ENCODE measurements at regions not wholly inside any gene's neighbourhood (a gene's known extent, or its start where the extent isn't known, plus 50 kb on each side); places are given as distances from the start of the nearest gene placed in this dataset.
"Not testable (repeated sequence)": the region's sequence is repeated elsewhere in the genome, so short reads cannot be mapped to it uniquely, and the experiment has no call there.

DNA sequence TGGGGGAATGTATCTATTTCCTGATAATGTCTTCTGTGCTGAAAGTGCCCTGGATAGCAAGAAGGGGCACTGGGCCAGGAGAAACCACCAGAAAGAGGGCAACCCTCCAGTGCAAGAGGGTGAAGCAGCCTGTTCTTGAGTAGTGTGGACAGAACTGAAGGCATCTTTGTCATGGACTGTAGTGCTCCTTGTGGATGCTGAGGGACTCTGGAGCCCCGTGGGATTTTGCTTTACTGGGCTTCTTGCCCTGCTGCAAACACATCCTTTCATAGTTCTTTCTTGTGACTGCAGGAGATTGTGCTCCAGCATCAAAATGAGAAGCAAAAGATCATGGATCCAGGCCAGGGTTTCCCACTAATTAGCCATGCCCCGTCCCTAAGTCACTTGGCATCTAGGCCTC, 300.6 kb downstream of the ZNF326 start:
- DNase-seq (ENCODE audit: low spot score): no peak

DNA sequence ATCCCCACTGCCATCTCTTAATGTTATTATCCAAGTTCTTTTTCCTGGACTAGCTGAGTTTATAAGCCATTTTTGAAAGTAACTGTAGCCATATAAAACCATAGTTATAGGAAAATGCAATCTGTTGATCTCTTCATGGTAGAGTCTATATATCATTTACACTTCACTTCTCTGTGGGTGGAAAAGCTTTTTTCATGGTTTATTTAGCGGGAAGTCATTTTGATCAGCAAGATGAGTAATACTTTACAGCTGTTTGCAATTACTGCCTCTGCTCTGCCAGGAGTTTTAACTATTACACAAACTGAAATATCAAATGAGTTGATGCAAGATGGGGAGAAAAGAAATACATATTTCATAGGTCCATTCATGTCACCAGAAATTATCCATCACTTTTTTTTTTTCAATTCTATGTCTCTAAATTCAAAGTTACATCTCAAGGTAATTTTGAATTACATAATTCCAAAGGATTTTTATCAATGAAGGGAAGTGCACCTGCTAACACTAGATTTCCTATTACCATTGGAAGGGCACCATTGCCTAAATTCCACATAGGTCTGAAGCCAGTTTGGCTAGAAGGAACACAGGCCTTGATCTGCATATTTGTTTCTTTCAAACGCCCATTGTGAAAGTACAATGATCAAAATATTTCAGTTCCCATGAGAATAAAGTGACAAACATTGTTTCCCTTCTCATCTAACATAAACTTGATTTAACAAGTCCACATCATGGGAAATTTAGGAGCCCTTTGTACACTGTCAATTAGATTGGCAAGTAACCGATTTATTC, 296.7 kb downstream of the ZNF326 start:
- no peak for DNase-seq (ENCODE audit: low spot score)

DNA sequence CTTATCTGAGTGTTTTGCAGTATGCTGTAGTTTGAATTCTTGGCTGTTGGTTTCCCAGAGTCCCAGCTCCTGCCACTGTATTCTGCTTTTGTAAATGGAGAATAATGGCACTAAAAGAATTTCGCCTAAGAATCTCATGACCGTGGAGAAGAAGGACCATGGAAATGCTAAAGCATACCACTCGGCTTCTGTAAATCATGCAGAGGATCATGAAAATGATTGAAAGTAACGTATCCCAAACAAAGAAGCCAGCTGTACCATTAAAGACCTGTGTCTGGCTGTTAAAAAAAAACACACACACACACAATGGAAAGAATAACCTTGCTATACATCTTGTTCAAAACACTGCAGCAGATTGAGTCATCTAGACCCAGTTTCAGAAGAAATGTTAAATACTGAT, 287.9 kb downstream of the ZNF326 start:
- DNase-seq (ENCODE audit: low spot score): no peak

DNA sequence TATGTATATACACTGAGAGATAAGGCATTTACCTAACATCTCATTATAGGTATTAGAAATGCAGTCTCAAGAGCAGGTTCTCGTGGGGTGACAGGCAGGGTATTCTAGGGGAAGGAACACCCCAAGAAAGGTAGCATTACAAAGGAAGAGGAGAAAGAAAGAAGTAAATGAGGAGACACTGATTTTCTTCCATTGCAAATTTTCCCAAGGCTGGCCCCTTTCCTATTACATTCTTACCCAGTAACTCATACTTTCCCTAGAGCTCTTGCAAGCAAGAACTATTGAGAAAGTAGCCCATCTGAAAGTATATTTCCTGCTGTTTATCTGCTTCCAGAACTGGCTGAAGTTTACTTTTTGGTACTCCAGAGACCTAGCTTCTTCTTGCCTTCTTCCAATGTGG, 287.0 kb downstream of the ZNF326 start:
- DNase-seq (ENCODE audit: low spot score): not testable (repeated sequence)

DNA sequence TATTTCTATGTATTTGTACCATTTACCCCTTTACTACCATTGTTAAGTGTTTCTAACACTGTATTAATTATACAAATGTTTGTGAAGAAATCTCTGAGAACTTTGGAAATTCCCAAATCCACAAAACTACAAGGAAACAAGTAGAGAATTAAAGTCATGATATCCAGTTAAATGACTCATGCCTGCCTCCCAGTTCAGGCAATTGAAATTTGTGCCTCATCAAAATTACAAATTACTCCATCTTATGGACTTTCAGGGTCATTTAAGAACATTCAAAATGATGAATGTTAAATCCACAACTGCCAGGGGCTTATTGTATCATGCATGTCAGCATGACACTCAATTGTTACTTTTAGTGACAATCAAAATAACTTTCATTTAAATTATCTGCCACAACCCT, 282.4 kb downstream of the ZNF326 start:
- DNase-seq (ENCODE audit: low spot score): no peak

DNA sequence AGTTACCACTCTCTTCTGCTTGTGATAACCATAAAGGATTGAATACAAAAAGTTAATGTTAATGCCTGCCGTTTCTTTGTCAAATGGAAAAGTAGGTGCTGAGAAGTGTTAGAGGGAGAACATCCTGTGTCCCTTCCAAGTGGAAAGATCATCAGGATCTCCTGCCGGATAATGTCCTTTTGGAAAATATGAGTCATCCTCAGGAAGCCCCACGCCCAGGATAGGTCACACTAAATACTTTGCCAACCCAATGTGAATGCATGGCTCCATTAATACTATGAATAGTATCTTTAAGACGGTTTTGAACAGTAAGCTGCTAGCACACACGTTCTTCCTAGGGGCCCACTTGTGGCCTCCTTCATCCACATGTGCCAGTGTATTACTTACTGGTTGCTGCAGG, 279.5 kb downstream of the ZNF326 start:
- DNase-seq (ENCODE audit: low spot score): no peak

DNA sequence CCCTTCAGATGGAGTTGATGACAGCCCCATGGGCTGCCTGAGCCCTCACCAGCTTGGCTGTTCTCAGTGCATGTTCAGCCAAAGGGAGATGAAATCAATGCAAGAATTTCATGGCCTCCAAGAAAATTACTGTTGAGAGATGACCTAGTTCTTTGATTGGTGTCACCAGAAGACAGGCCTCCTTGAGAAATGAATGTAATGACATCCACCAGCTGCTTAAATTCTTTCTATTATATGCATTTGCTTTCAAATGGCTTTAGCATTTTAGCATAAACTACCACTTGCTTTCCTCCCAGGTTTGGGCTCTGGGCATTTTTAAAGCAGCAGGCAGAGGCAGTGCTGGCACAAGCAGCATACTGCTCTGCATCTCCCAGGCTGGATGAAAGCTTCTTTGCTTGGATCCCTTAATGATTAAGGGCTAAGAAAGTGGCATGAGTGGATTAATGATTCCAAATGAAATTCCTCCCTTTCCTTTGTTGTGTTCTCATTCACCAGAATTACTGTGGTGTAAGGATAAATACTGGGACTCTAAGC, 278.4 kb downstream of the ZNF326 start:
- DNase-seq (ENCODE audit: low spot score): no peak

DNA sequence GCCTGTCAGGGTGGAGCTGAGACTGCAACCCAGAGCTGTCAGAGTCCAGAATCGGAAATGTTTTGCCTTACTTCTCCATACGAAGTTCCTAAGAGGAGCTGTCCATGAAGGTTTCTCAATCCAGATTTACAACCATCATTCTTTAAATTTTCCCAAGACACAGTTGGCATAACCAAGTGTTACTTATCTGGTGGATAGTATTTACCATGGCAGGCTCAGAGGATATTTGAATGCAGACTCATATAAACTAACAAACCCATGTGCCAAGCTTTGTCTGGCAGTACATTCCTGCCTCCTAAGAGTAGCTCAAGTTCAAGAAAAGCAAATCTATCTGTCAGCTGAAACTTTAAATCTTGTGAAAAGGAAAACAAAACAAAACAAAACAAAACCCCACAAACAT, 267.9 kb downstream of the ZNF326 start:
- DNase-seq (ENCODE audit: low spot score): no peak

DNA sequence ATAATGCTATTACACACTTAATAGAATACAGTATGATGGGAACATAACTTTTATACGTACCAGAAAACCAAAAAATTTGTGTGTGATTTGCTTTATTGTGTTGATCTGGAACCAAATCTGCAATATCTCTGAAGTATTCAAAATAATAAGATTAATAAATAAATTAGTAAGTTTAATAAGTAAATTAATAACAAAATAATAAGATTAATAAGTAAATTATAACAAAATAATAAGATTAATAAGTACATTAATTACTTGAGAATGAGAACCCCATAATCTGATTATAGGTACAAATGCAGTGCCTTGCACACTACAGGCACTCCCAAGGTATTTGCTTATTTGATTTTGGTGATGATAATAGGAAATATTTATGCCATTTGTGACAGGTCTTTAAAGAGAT, 267.4 kb downstream of the ZNF326 start:
- no peak for DNase-seq (ENCODE audit: low spot score)

DNA sequence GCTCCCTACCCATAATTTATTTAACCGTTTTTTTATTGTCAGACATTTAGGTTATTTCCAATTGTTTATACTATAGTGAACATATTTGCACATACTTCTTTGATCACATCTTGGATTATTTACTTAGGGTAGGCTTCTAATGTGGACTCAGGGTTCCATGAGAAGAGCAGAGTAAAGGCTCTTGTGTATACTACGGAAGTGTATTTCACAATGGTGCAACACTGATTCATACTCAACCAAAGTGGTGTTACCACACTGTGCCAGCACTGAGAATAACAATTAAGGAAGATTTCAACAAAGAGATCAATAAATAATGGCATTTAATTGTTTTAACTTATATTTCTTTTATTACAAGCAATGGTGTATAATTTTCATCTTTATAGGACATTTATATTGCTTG, 251.2 kb downstream of the ZNF326 start:
- no peak for DNase-seq (ENCODE audit: low spot score)

DNA sequence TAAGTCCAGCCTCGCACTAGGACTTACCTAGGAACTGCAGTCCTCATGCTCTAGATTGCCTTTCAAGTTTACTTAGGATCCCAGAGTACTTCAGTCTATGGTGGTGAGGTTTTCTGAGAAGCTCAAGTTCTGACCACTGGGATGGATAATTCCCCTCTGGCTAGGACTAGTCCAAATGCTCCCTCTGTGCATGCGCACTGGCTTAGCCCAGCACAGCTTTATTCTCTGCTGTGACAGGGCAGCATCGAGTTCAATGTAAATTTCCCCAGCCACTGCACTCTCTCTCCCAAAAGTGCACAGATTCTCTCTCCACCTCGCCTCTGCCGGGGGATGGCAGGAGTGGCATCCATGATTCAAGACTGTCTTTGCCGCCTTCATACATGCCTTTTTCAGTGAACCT, 241.6 kb downstream of the ZNF326 start:
- DNase-seq (ENCODE audit: low spot score): no peak

DNA sequence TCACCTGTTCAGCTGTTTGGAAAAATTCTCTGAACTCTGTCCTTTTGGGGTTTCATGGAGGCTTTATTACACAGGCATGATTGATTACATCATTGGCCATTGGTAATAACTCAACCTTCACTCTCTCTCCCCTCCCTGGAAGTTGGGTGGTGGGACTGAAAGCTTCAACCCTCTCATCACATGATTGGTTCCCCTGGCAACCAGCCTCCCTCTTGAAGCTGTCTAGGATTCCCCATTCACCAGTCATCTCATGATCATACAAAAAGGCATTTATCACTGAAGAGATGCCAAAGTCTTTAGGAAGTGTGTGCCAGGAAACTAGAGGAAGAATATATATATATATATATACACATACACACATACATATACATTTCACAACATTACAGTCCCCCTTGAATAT, 228.5 kb downstream of the ZNF326 start:
- no peak for DNase-seq (ENCODE audit: low spot score)

DNA sequence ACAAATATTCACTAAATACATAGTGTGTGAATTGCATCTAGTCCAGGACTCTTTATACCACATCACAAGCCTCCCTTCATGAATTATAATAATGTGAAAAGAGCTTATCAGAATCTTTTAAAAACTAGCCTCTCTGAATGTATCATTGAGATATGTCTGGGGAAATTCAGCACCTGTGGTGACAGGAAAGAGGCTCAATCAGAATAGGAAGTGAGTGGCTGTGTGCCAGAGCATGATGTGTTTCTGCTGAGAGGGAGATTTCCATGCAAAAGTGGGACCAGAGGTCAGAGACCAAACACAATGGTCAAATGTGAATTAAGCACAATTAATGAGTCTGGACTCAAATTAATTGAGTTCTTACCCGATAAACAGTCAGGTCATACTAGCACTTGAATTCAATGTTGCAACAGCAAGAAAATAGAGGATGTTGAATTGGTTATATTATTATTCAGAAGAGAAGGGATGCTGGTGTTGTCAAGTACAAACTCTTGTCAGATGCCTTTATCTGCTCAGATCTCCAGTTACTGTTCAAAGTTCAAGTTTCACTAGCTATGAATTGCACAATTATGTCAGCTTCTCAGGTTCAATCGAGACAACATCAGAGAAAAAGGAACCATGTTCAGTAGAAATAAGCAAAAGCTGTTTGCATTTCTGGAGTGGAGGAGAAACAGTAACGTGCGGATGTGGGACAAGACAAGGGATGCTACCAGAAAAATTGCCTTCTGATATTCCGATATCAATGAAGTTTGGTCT, 226.2 kb downstream of the ZNF326 start:
- no peak for DNase-seq (ENCODE audit: low spot score)

DNA sequence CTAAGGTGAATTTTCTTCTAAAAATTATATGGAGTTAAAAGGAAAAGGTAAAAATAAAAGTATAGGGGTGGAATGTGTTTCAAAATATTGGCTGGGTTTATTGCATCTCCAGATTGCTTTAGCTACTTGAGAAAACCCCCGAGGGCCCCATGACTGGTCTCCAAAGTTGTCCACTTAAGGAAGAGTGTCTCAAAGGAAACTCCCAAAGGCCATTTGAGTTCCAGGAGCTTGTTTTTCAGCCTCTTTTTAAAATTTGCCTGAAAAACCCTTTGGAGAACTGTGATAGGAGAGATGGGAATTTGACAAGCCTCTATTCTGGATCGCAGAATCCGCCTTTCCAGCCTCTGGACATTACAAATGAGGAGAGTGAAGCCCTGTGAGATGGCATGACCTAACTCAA, 225.6 kb downstream of the ZNF326 start:
- no peak for DNase-seq (ENCODE audit: low spot score)

DNA sequence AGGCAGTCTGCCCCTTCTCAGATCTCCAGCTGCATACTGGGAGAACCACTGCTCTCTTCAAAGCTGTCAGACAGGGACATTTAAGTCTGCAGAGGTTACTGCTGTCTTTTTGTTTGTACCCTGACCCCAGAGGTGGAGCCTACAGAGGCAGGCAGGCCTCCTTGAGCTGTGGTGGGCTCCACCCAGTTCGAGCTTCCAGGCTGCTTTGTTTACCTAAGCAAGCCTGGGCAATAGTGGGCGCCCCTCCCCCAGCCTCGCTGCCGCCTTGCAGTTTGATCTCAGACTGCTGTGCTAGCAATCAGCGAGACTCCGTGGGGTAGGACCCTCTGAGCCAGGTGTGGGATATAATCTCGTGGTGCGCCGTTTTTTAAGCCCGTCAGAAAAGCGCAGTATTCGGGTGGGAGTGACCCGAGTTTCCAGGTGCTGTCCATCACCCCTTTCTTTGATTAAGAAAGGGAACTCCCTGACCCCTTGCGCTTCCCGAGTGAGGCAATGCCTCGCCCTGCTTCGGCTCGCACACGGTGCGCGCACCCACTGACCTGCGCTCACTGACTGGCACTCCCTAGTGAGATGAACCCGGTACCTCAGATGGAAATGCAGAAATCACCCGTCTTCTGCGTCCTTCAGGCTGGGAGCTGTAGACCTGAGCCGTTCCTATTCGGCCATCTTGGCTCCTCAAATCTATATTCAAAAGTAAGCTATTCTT, 224.4 kb downstream of the ZNF326 start:
- not testable (repeated sequence) for DNase-seq (ENCODE audit: low spot score)

DNA sequence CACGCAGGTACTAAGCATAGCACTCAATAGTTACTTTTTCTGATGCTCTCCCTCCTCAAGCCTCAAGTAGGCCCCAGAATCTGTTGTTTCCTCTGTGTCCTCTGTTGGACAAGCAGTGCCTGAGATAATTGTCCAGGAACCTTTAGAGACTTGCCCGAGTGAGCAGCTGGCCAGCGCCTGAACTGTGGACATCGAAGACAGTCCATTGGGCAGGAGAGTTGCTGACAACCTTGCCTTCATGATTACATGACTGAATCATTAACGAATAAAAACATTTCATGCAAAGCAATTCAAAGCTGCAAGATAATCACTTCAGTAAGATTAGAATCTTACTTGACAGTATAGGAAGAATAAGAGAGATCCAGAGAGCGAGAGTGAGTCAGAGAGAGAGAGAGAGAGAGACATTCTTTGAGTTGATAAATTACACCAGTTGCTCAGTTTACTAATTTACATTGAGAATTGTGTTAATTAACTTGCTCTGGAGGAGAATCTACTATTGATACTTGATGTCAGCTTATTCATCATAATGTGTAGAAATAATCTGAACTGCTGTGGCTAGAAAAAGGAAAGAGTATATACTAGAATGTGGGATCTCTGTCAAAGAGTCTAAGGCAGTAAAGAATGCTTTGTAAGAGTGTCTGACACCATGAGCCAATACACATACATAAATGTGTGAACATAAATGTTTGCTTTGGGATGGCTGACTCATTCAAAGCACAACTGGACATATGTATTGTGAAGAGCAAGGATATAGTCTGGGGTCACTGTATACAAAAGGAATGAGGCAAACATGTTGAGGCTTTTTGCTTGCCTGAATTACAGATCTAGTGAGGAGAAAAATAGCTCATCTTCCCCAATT, 216.0 kb downstream of the ZNF326 start:
- no peak for DNase-seq (ENCODE audit: low spot score)

DNA sequence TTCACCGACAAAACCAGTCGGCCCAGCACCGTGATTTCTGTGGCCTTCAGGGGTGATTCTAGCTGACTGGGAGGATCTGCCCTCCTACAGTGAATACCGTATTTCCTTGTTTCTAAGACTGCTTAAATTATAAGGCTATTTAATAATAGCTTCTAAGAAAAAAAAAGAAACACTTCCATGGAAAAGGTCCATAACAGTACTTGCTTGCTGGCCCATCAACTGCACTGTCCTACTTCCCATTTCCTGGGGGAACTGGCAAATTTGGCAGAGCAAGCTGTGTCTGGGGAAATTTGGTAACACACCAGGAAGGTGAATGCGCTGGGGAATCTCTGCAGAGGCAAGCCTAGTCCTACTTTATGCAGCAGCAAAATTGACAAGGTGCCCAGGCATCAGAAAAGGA, 214.0 kb downstream of the ZNF326 start:
- no peak for DNase-seq (ENCODE audit: low spot score)

DNA sequence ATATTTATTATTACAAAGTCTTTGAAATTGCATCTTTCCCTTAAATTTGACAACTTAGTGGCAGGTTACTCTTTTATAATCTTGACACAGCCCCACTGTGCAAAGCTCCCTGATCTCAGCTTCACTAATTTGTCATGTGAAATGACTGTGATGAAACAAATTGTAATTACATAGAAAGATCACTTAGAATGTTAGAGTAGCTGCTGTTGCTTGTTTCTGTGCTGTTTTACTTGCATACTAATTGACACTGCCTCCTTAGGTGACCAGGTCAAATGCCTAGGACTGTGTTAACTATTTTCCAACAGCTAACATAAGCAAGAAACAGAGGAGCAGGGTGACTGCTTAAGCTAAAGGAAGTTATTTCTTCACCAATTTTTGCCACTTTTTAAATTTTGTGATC, 211.3 kb downstream of the ZNF326 start:
- DNase-seq (ENCODE audit: low spot score): no peak

DNA sequence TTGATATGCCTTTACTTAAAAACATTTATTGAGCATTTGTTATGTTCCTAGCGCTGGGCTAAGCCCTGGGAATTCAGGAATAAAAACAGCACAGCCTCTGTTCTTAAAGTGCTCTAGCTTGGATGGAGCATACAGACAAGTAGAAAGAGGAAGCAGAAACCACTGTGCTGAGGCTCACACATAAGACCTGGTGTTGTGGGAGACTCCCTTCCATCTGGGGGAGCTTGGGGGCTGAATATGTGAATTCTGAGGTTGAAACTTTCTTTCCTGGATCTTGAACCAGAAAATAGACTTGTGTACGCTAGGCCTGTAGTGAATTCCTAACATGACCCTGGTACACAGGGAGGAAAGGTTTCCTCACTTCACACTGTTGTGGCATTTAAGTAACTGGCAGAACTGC, 209.9 kb downstream of the ZNF326 start:
- DNase-seq (ENCODE audit: low spot score): no peak

DNA sequence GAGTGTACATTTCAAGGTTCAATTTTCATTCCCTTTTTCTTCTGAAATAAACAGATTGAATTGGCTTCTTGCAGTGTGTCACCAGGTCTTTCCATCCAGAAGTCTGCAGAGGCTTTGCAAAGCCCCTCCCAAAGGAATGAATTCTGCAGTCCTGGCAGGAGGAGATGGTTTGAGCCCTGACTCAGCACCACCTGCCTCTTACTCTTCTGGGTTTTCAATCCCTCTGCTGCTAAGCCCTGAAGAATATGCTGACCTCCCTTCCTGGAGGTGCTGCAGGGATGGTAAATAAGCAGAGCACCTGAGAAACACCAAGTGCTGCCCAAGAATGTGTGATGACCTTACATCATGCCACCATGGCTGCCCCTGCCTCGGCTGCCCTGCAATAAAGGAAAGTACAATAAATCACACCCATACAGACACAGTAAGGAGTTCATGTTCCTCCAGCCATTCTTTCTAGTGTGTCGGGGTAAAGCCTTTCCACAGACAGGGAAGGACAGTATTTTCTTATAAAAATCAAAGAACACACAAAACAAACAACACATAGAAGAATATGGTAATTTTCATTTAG, 209.2 kb downstream of the ZNF326 start:
- no peak for DNase-seq (ENCODE audit: low spot score)

All from hematopoietic multipotent progenitor cell treated with erythropoietin and hydrocortisone succinate and interleukin-3 and kit ligand, for 15 days (in vitro differentiated cells).